Gastroesophageal sphincter (tissue), 3 donors: ENCODE measurements at regions not wholly inside any gene's neighbourhood (a gene's known extent, or its start where the extent isn't known, plus 50 kb on each side); places are given as distances from the start of the nearest gene placed in this dataset.
"Not testable (repeated sequence)": the region's sequence is repeated elsewhere in the genome, so short reads cannot be mapped to it uniquely, and the experiment has no call there.

ENCODE experiments used
- CTCF ChIP-seq, 4 experiments: fragments of 200-600 bp in 2 of 4; fragments of 450-650 bp in 2 of 4; sonication (generic) in 1 of 4; IDR thresholded peaks; one replicate each; pipeline ENCODE4 v1.5.1; 2017 to 2019; ENCODE audit warnings: antibody characterized with exemption in 4 of 4, mild to moderate bottlenecking in 2 of 4, moderate library complexity in 2 of 4
- EP300 ChIP-seq: sonication (generic); formaldehyde crosslinking; IDR thresholded peaks from one replicate; pipeline ENCODE4 v1.6.1; 2017; ENCODE audit warnings: antibody characterized with exemption, mild to moderate bottlenecking
- POLR2A ChIP-seq, 2 donors: fragments of 450-650 bp; IDR thresholded peaks; one replicate each; pipeline ENCODE4 v1.6.1; 2017; ENCODE audit warnings: antibody characterized with exemption in 2 of 2, mild to moderate bottlenecking in 2 of 2, moderate library complexity in 1 of 2
- POLR2AphosphoS5 ChIP-seq: sonication (generic); formaldehyde crosslinking; IDR thresholded peaks from one replicate; pipeline ENCODE4 v1.6.1; 2017; ENCODE audit warnings: antibody characterized with exemption

GRCh38 chr5:25238720-25239119 is 593.9 kb upstream of the CDH10 start:
- not testable (repeated sequence) for TF ChIP-seq CTCF (IDR thresholded peaks at IDR 0.05); EP300; POLR2A (IDR thresholded peaks at IDR 0.05); POLR2AphosphoS5
